ENCODE measurements at regions not wholly inside any gene's neighbourhood (a gene's known extent, or its start where the extent isn't known, plus 50 kb on each side); places are given as distances from the start of the nearest gene placed in this dataset.

- TF ChIP-seq RARA (CRISPR knock-in tag; IDR thresholded peaks at IDR 0.05) (peak; percentile 49), ZNF775 (CRISPR knock-in tag; IDR thresholded peaks at IDR 0.05; ENCODE audit: borderline replicate concordance) (no peak), PBX2 (CRISPR knock-in tag; IDR thresholded peaks at IDR 0.05) (no peak), ZNF639 (CRISPR knock-in tag; conservative IDR thresholded peaks at IDR 0.05) (no peak), CREB3 (CRISPR knock-in tag; IDR thresholded peaks at IDR 0.05) (no peak), HMGXB4 (CRISPR knock-in tag; IDR thresholded peaks at IDR 0.05; ENCODE audit: borderline replicate concordance in 1 of 2, low read depth in 1 of 2) (0 out of 4 replicates have a peak, but pooled peaks of 1 of the 2 experiments have one; percentile 28), ZBTB37 (CRISPR knock-in tag; IDR thresholded peaks at IDR 0.05) (no peak), ZNF644 (CRISPR knock-in tag; IDR thresholded peaks at IDR 0.05; ENCODE audit: low read depth) (0 out of 2 replicates have a peak, but pooled peaks have one; percentile 23), ZFY (CRISPR knock-in tag; IDR thresholded peaks at IDR 0.05) (no peak; the same call in 1 of the 2 replicates), POGK (CRISPR knock-in tag; conservative IDR thresholded peaks at IDR 0.05) (no peak), RFX5 (IDR thresholded peaks at IDR 0.05; ENCODE audit: low read depth, low read length) (no peak), TSC22D2 (CRISPR knock-in tag; IDR thresholded peaks at IDR 0.05; ENCODE audit: borderline replicate concordance) (no peak), EZH2 (conservative IDR thresholded peaks at IDR 0.05; ENCODE audit: low read depth, low read length) (no peak), ZNF563 (CRISPR knock-in tag; IDR thresholded peaks at IDR 0.05) (no peak), MAX (IDR thresholded peaks at IDR 0.05) (peak; percentile 79; the same call in 1 of the 2 replicates), ZNF468 (CRISPR knock-in tag; IDR thresholded peaks at IDR 0.05) (no peak), SATB2 (CRISPR knock-in tag; IDR thresholded peaks at IDR 0.05) (no peak), ZFP82 (CRISPR knock-in tag; IDR thresholded peaks at IDR 0.05; ENCODE audit: borderline replicate concordance) (no peak), GABPA (IDR thresholded peaks at IDR 0.05; ENCODE audit: low read depth, low read length) (no peak), GABPA (CRISPR knock-in tag; IDR thresholded peaks at IDR 0.05; ENCODE audit: low read depth) (no peak), NBN (conservative IDR thresholded peaks at IDR 0.05) (no peak)
These were observed 173.5 kb downstream of the FGF1 start (continued) for GRCh38 chr5:142512043-142513042.
